HCT116 (cell line): ENCODE measurements at regions not wholly inside any gene's neighbourhood (a gene's known extent, or its start where the extent isn't known, plus 50 kb on each side); places are given as distances from the start of the nearest gene placed in this dataset.

Experiments used
- ATAC-seq: fragments of 200-7000 bp; cut with Tn5 transposase; 2 replicates; pipeline ENCODE4 v1.9.1; 2020; ENCODE audit warnings: mild to moderate bottlenecking, moderate library complexity
- BruUV-seq: library from RNA; stranded (reverse); fragments of 400-500 nt; replicated peaks from 2 replicates; lab custom pipeline; 2021; lab: Mats Ljungman, UMichigan
- CTCF ChIA-PET: fragments of 300-600 bp; sonication (Branson Sonifier 250); formaldehyde crosslinking; loops from one replicate; lab custom pipeline; 2021; ENCODE audit warnings: antibody characterized with exemption; lab: Charles Lee
- POLR2A ChIA-PET: fragments of 300-600, 350-600 bp; sonication (Branson Sonifier 250); formaldehyde crosslinking; loops from one replicate; lab custom pipeline; 2021; ENCODE audit warnings: antibody characterized with exemption; lab: Charles Lee
- RAD21 ChIA-PET, 2 experiments: fragments of 300-600 bp; sonication (Branson Sonifier 250); formaldehyde crosslinking; loops; one replicate each; lab custom pipeline; 2023; ENCODE audit warnings: low total read pairs in 2 of 2; ENCODE audit not compliant: uncharacterized antibody in 2 of 2, unreplicated experiment in 2 of 2, low non-redundant PET in 1 of 2; lab: Charles Lee
- DNase-seq: peaks from one replicate; pipeline ENCODE4 v3.0.0-alpha.2; 2010; ENCODE audit warnings: low read depth, low spot score
- H2AFZ ChIP-seq: fragments of 200-600 bp; shearing (Covaris generic), sonication (generic); 2 replicates; pipeline ENCODE4 v1.6.1; 2017; ENCODE audit warnings: low read depth, mixed run types, mixed read lengths, antibody characterized with exemption, low read length; ENCODE audit not compliant: poor library complexity, severe bottlenecking
- H3K27ac ChIP-seq: 2 replicates; pipeline ENCODE4 v1.5.1; 2012; ENCODE audit warnings: low read depth, low read length
- H3K27me3 ChIP-seq: fragments of 200-600 bp; sonication (generic); 2 replicates; pipeline ENCODE4 v1.6.1; 2016; ENCODE audit warnings: mixed run types, low read length, mixed read lengths; ENCODE audit not compliant: insufficient read depth
- H3K36me3 ChIP-seq, 2 experiments: fragments of 200-500 bp in 1 of 2; fragments of 200-600 bp in 1 of 2; sonication (Bioruptor generic) in 1 of 2; sonication (generic) in 1 of 2; 2 replicates each; pipeline versions ENCODE4 v1.5.1 to v1.6.1; 2014 to 2016; ENCODE audit warnings: low read length in 2 of 2, inconsistent platforms in 1 of 2, mixed read lengths in 1 of 2, mixed run types in 1 of 2; ENCODE audit not compliant: insufficient read depth in 2 of 2, control insufficient read depth in 1 of 2
- H3K4me1 ChIP-seq, 2 experiments: fragments of 200-600 bp in 1 of 2; sonication (generic) in 1 of 2; 2 replicates each; pipeline versions ENCODE4 v1.5.1 to v1.6.1; 2012 to 2017; ENCODE audit warnings: low read length in 2 of 2, inconsistent platforms in 1 of 2, mild to moderate bottlenecking in 1 of 2, mixed read lengths in 1 of 2, mixed run types in 1 of 2, moderate library complexity in 1 of 2; ENCODE audit not compliant: insufficient read depth in 2 of 2, control insufficient read depth in 1 of 2
- H3K4me2 ChIP-seq: fragments of 200-600 bp; sonication (generic); 2 replicates; pipeline ENCODE4 v1.6.1; 2017; ENCODE audit warnings: mixed run types, low read length, mixed read lengths
- H3K4me3 ChIP-seq, 2 experiments: fragments of 200-600 bp in 1 of 2; sonication (generic) in 1 of 2; replicated peaks in 1 of 2; 2 replicates each; pipeline ENCODE4 v1.5.1; 2011 to 2016; ENCODE audit warnings: low read length in 2 of 2, control low read depth in 1 of 2, low read depth in 1 of 2, mild to moderate bottlenecking in 1 of 2, mixed read lengths in 1 of 2, mixed run types in 1 of 2
- H3K79me2 ChIP-seq: fragments of 200-600 bp; sonication (generic); 2 replicates; pipeline ENCODE4 v1.6.1; 2017; ENCODE audit warnings: mild to moderate bottlenecking, mixed run types, low read length, moderate library complexity, mixed read lengths; ENCODE audit not compliant: insufficient read depth
- H3K9ac ChIP-seq: fragments of 200-600 bp; sonication (generic); 2 replicates; pipeline ENCODE4 v1.6.1; 2016; ENCODE audit warnings: low read length, mixed read lengths
- H3K9me2 ChIP-seq: fragments of 200-600 bp; sonication (generic), shearing (Covaris generic); 2 replicates; pipeline ENCODE4 v1.6.1; 2017; ENCODE audit warnings: mixed run types, mild to moderate bottlenecking, moderate library complexity; ENCODE audit not compliant: insufficient read depth
- H3K9me3 ChIP-seq, 2 experiments: fragments of 200-500 bp in 1 of 2; fragments of 200-600 bp in 1 of 2; sonication (Bioruptor generic) in 1 of 2; sonication (generic) in 1 of 2; 2 replicates each; pipeline ENCODE4 v1.6.1; 2014 to 2017; ENCODE audit warnings: low read length in 2 of 2, mixed read lengths in 2 of 2, inconsistent platforms in 1 of 2, low read depth in 1 of 2, mild to moderate bottlenecking in 1 of 2, mixed run types in 1 of 2, moderate library complexity in 1 of 2; ENCODE audit not compliant: control insufficient read depth in 1 of 2, insufficient read depth in 1 of 2
- H4K20me1 ChIP-seq: fragments of 200-600 bp; sonication (generic), shearing (Covaris generic); 2 replicates; pipeline ENCODE4 v1.6.1; 2017; ENCODE audit warnings: mixed run types, mild to moderate bottlenecking, moderate library complexity; ENCODE audit not compliant: insufficient read depth
- CBX3 ChIP-seq: IDR thresholded peaks from 2 replicates; pipeline ENCODE4 v1.6.1; 2012; ENCODE audit warnings: low read depth
- CEBPB ChIP-seq: IDR thresholded peaks from 2 replicates; pipeline ENCODE4 v1.6.1; 2012; ENCODE audit warnings: low read depth
- CTCF ChIP-seq, 3 experiments: fragments of 200-600 bp in 1 of 3; sonication (generic) in 1 of 3; IDR thresholded peaks in 2 of 3; conservative IDR thresholded peaks in 1 of 3; 2 replicates each; pipeline ENCODE4 v1.5.1; 2012 to 2017; ENCODE audit warnings: low read depth in 2 of 3, low read length in 2 of 3, antibody characterized with exemption in 1 of 3, borderline replicate concordance in 1 of 3, control low read depth in 1 of 3, mild to moderate bottlenecking in 1 of 3, mixed read lengths in 1 of 3, mixed run types in 1 of 3, moderate library complexity in 1 of 3; ENCODE audit not compliant: insufficient read depth in 1 of 3
- EGR1 ChIP-seq: IDR thresholded peaks from 2 replicates; pipeline ENCODE4 v1.6.1; 2012; ENCODE audit warnings: low read depth
- EZH2phosphoT487 ChIP-seq: fragments of 200-600 bp; IDR thresholded peaks from 2 replicates; pipeline ENCODE4 v1.6.1; 2018; ENCODE audit warnings: antibody characterized with exemption, borderline replicate concordance
- FOSL1 ChIP-seq: IDR thresholded peaks from 2 replicates; pipeline ENCODE4 v1.6.1; 2012; ENCODE audit warnings: low read depth
- JUND ChIP-seq: IDR thresholded peaks from 2 replicates; pipeline ENCODE4 v1.6.1; 2012
- POLR2AphosphoS5 ChIP-seq: IDR thresholded peaks from 2 replicates; pipeline ENCODE4 v1.6.1; 2011; ENCODE audit warnings: mild to moderate bottlenecking, low read depth, low read length, moderate library complexity
- RAD21 ChIP-seq: IDR thresholded peaks from 2 replicates; pipeline ENCODE4 v1.6.1; 2012; ENCODE audit warnings: low read depth, mild to moderate bottlenecking
- REST ChIP-seq: IDR thresholded peaks from 2 replicates; pipeline ENCODE4 v1.6.1; 2012; ENCODE audit warnings: low read depth
- YY1 ChIP-seq: IDR thresholded peaks from 2 replicates; pipeline ENCODE4 v1.6.1; 2011; ENCODE audit warnings: low read length, low read depth, moderate library complexity, mild to moderate bottlenecking; ENCODE audit not compliant: insufficient replicate concordance; ENCODE audit errors: extremely low read depth
- ZBTB33 ChIP-seq: IDR thresholded peaks from 2 replicates; pipeline ENCODE4 v1.6.1; 2011; ENCODE audit warnings: mild to moderate bottlenecking, low read length, moderate library complexity; ENCODE audit not compliant: insufficient replicate concordance; ENCODE audit errors: extremely low read depth
- intact Hi-C: fragments of 100-400 bp; cut with micrococcal nuclease; formaldehyde crosslinking; loops from 2 replicates; pipeline ENCODE4 v1.10.0; 2022

- Histone ChIP-seq H3K27ac (no peak overlapping the region), H4K20me1 (no peaks in the 10 kb centered on the region), H3K4me1 (no peaks in the 10 kb centered on the region), H3K9me3 (peaks cover 19 to 41% of the 10 kb centered on the region in 2 experiments; a peak in 2 of 4 replicates), H3K4me3 (no peak overlapping the region), H3K36me3 (no peaks in the 10 kb centered on the region), H3K79me2 (no peaks in the 10 kb centered on the region), H3K27me3 (no peaks in the 10 kb centered on the region), H2AFZ (no peak overlapping the region), H3K9me2 (no peaks in the 10 kb centered on the region), H3K4me2 (no peak overlapping the region), H3K9ac (no peak overlapping the region)
- ChIA-PET CTCF (no interaction called here), RAD21 (no interaction called here), POLR2A (no interaction called here)
- intact Hi-C loops, result no loop called here
- BruUV-seq, result no TSS peak
- ATAC-seq (no peak), DNase-seq (no peak)
- TF ChIP-seq RAD21, result no peak
- TF ChIP-seq EZH2phosphoT487, result no peak
- TF ChIP-seq CBX3, result no peak
Measured at GRCh38 chr20:12687476-12687875, 321.3 kb upstream of the SPTLC3 start.

- H4K20me1 ChIP-seq, result no peaks in the 10 kb centered on the region
- H3K36me3 ChIP-seq, result no peaks in the 10 kb centered on the region
- no TSS peak for BruUV-seq
- H3K9me2 ChIP-seq, result no peaks in the 10 kb centered on the region
- no peak for ATAC-seq
- H3K9ac ChIP-seq, result no peak overlapping the region
- DNase-seq, result no peak
- H3K4me2 ChIP-seq, result no peak overlapping the region
- no peak overlapping the region for H2AFZ ChIP-seq
- ChIA-PET POLR2A (no interaction called here), RAD21 (no interaction called here), CTCF (no interaction called here)
- peaks cover 6 to 43% of the 10 kb centered on the region in 2 experiments; a peak in 2 of 4 replicates for H3K9me3 ChIP-seq
- H3K4me3 ChIP-seq, result no peak overlapping the region
- H3K79me2 ChIP-seq, result no peaks in the 10 kb centered on the region
- H3K27me3 ChIP-seq, result no peaks in the 10 kb centered on the region
- intact Hi-C loops, result no loop called here
- H3K4me1 ChIP-seq, result no peaks in the 10 kb centered on the region
- no peak for TF ChIP-seq POLR2AphosphoS5
- TF ChIP-seq REST, result no peak
- no peak for TF ChIP-seq FOSL1
- TF ChIP-seq JUND, result no peak
- no peak for TF ChIP-seq YY1
- no peak for TF ChIP-seq EGR1
- no peak for TF ChIP-seq ZBTB33
- TF ChIP-seq RAD21, result no peak
- TF ChIP-seq CEBPB, result no peak
- TF ChIP-seq CTCF (IDR thresholded peaks at IDR 0.05 in 2 of 3, conservative IDR thresholded peaks at IDR 0.05 in 1 of 3; ENCODE audit: borderline replicate concordance in 1 of 3, insufficient read depth in 1 of 3, low read depth in 2 of 3, low read length in 2 of 3), result no peak
- no peak overlapping the region for H3K27ac ChIP-seq
Measured at GRCh38 chr20:12695937-12696336, 312.8 kb upstream of the SPTLC3 start.
